ENCODE measurements at regions not wholly inside any gene's neighbourhood (a gene's known extent, or its start where the extent isn't known, plus 50 kb on each side); places are given as distances from the start of the nearest gene placed in this dataset.

GRCh38 chr19:28730791-28731512 lies 482.0 kb downstream of the UQCRFS1 start:
- TF ChIP-seq, protein P1, sequence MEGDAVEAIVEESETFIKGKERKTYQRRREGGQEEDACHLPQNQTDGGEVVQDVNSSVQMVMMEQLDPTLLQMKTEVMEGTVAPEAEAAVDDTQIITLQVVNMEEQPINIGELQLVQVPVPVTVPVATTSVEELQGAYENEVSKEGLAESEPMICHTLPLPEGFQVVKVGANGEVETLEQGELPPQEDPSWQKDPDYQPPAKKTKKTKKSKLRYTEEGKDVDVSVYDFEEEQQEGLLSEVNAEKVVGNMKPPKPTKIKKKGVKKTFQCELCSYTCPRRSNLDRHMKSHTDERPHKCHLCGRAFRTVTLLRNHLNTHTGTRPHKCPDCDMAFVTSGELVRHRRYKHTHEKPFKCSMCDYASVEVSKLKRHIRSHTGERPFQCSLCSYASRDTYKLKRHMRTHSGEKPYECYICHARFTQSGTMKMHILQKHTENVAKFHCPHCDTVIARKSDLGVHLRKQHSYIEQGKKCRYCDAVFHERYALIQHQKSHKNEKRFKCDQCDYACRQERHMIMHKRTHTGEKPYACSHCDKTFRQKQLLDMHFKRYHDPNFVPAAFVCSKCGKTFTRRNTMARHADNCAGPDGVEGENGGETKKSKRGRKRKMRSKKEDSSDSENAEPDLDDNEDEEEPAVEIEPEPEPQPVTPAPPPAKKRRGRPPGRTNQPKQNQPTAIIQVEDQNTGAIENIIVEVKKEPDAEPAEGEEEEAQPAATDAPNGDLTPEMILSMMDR (IDR thresholded peaks at IDR 0.05 in 4 of 5, conservative IDR thresholded peaks at IDR 0.05 in 1 of 5), result no peak
- TF ChIP-seq POLR2A (IDR thresholded peaks at IDR 0.05), result no peak

All from gastrocnemius medialis (tissue), 4 donors.